Liver (tissue), 8 donors: ENCODE measurements at regions not wholly inside any gene's neighbourhood (a gene's known extent, or its start where the extent isn't known, plus 50 kb on each side); places are given as distances from the start of the nearest gene placed in this dataset.

Experiments
- DNase-seq: peaks from one replicate; pipeline ENCODE4 v3.0.0-alpha.2; 2017; ENCODE audit warnings: low spot score
- H3K27ac ChIP-seq, 2 donors: one replicate each; pipeline ENCODE4 v1.7.0; 2013; ENCODE audit warnings: inconsistent platforms in 2 of 2, low read length in 2 of 2, control low read depth in 1 of 2, low read depth in 1 of 2, mild to moderate bottlenecking in 1 of 2
- H3K27me3 ChIP-seq, 4 donors: one replicate each; pipeline versions ENCODE4 v1.6.1 to v1.7.0; 2013; ENCODE audit warnings: low read length in 3 of 4, inconsistent platforms in 1 of 4, mild to moderate bottlenecking in 1 of 4, moderate library complexity in 1 of 4; ENCODE audit not compliant: control insufficient read depth in 4 of 4, insufficient read depth in 4 of 4
- H3K36me3 ChIP-seq, 4 donors: one replicate each; pipeline versions ENCODE4 v1.6.1 to v1.7.0; 2013; ENCODE audit warnings: low read length in 3 of 4, mild to moderate bottlenecking in 3 of 4, low read depth in 1 of 4, moderate library complexity in 1 of 4; ENCODE audit not compliant: control insufficient read depth in 4 of 4, insufficient read depth in 3 of 4
- H3K4me1 ChIP-seq, 4 donors: one replicate each; pipeline versions ENCODE4 v1.6.1 to v1.7.0; 2013; ENCODE audit warnings: low read length in 3 of 4, mild to moderate bottlenecking in 3 of 4, moderate library complexity in 1 of 4; ENCODE audit not compliant: control insufficient read depth in 4 of 4, insufficient read depth in 4 of 4
- H3K4me3 ChIP-seq, 3 donors: one replicate each; pipeline versions ENCODE4 v1.6.1 to v1.7.0; 2013; ENCODE audit warnings: low read length in 3 of 3, control low read depth in 1 of 3, low read depth in 1 of 3, mild to moderate bottlenecking in 1 of 3
- H3K9ac ChIP-seq, 2 donors: one replicate each; pipeline ENCODE4 v1.7.0; 2013; ENCODE audit warnings: low read length in 2 of 2, mild to moderate bottlenecking in 2 of 2, moderate library complexity in 2 of 2, control low read depth in 1 of 2, low read depth in 1 of 2
- H3K9me3 ChIP-seq, 4 donors: one replicate each; pipeline versions ENCODE4 v1.6.1 to v1.7.0; 2013; ENCODE audit warnings: low read length in 3 of 4; ENCODE audit not compliant: control insufficient read depth in 4 of 4
- EGR1 ChIP-seq, 2 donors: IDR thresholded peaks; 2 replicates each; pipeline ENCODE4 v1.6.1; 2016 to 2018; ENCODE audit warnings: antibody characterized with exemption in 2 of 2, low read depth in 2 of 2
- FOXA1 ChIP-seq: IDR thresholded peaks from 2 replicates; pipeline ENCODE4 v1.6.1; 2016; ENCODE audit warnings: antibody characterized with exemption
- FOXA2 ChIP-seq: IDR thresholded peaks from 2 replicates; pipeline ENCODE4 v1.6.1; 2016; ENCODE audit warnings: antibody characterized with exemption
- GABPA ChIP-seq, 2 donors: IDR thresholded peaks in 1 of 2; conservative IDR thresholded peaks in 1 of 2; 2 replicates each; pipeline ENCODE4 v1.6.1; 2016; ENCODE audit warnings: antibody characterized with exemption in 2 of 2, mild to moderate bottlenecking in 1 of 2, moderate library complexity in 1 of 2
- HNF4A ChIP-seq, 2 donors: conservative IDR thresholded peaks; 2 replicates each; pipeline ENCODE4 v1.6.1; 2016; ENCODE audit warnings: antibody characterized with exemption in 2 of 2, mild to moderate bottlenecking in 2 of 2
- HNF4G ChIP-seq: IDR thresholded peaks from 2 replicates; pipeline ENCODE4 v1.6.1; 2016; ENCODE audit warnings: antibody characterized with exemption
- JUND ChIP-seq, 2 donors: IDR thresholded peaks; 2 replicates each; pipeline ENCODE4 v1.6.1; 2016; ENCODE audit warnings: antibody characterized with exemption in 2 of 2
- NR2F2 ChIP-seq: IDR thresholded peaks from 2 replicates; pipeline ENCODE4 v1.6.1; 2016; ENCODE audit warnings: antibody characterized with exemption
- RAD21 ChIP-seq, 2 donors: IDR thresholded peaks; 2 replicates each; pipeline ENCODE4 v1.6.1; 2016; ENCODE audit warnings: antibody characterized with exemption in 2 of 2, mild to moderate bottlenecking in 2 of 2
- RXRA ChIP-seq, 2 donors: IDR thresholded peaks; 2 replicates each; pipeline ENCODE4 v1.6.1; 2017 to 2018; ENCODE audit warnings: antibody characterized with exemption in 2 of 2, mild to moderate bottlenecking in 1 of 2
- SP1 ChIP-seq: IDR thresholded peaks from 2 replicates; pipeline ENCODE4 v1.6.1; 2018; ENCODE audit warnings: antibody characterized with exemption, mild to moderate bottlenecking
- TAF1 ChIP-seq: conservative IDR thresholded peaks from 2 replicates; pipeline ENCODE4 v1.6.1; 2016; ENCODE audit warnings: antibody characterized with exemption, mild to moderate bottlenecking
- YY1 ChIP-seq: IDR thresholded peaks from 2 replicates; pipeline ENCODE4 v1.6.1; 2016; ENCODE audit warnings: antibody characterized with exemption, mild to moderate bottlenecking
- WGBS: extraction: QIAGEN DNeasy Blood & Tissue Kit; methylation state at CpG from one replicate; pipeline ENCODE4 v1.1.7; 2013; 5-methylcytosine and 5-hydroxymethylcytosine counted together
- TF ChIP-seq, protein P1 (sequence below): IDR thresholded peaks from 2 replicates; pipeline ENCODE4 v1.6.1; 2016; ENCODE audit warnings: antibody characterized with exemption
- TF ChIP-seq, protein P2 (sequence below): IDR thresholded peaks from 2 replicates; pipeline ENCODE4 v1.6.1; 2016; ENCODE audit warnings: antibody characterized with exemption, mild to moderate bottlenecking
- TF ChIP-seq, protein P3 (sequence below): IDR thresholded peaks from 2 replicates; pipeline ENCODE4 v1.6.1; 2016; ENCODE audit warnings: antibody characterized with exemption
- TF ChIP-seq, protein P4 (sequence below): IDR thresholded peaks from 2 replicates; pipeline ENCODE4 v1.6.1; 2016; ENCODE audit warnings: antibody characterized with exemption
- TF ChIP-seq, protein P5 (sequence below): fragments of 150-350 bp; IDR thresholded peaks from 2 replicates; pipeline ENCODE4 v1.5.1; 2017; ENCODE audit warnings: improper control_type of control experiment, low read depth, low read length; ENCODE audit not compliant: missing input control
- donor health status: healthy.
- donor health status: healthy.
- donor health status: healthy.
- donor health status: healthy.
- donor health status: healthy.

DNA sequence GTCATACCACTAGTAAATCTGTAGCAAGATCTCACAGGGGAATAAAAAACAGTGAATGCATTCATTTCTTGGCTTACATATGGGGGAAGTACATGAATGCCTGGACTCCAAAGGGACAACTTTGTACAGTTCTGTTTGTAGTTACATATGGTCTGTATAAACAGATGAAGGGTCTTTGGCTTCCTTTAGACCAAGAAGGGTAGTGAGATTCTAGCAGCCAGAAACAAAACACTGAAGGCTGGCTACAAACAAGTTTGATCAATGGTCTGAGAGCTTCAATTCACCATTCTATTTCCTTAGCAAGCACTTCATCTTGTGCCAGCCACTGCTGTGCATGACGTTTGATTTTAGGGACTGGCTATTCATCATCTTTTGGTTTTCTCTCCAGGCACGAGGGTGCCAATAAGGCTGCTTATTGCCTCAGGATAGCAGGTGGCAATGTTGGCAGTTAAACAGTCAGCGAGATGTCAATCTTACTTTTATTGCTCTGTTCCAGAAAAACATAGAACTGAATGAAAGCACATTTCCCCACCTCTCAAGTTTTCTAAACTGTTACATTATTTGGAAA lies 313.7 kb upstream of the COL8A1 start:
- TF ChIP-seq GABPA (IDR thresholded peaks at IDR 0.05 in 1 of 2, conservative IDR thresholded peaks at IDR 0.05 in 1 of 2) (no peak), HNF4G (no peak), NR2F2 (no peak), TAF1 (no peak), YY1 (no peak), HNF4A (conservative IDR thresholded peaks at IDR 0.05) (no peak), JUND (IDR thresholded peaks at IDR 0.05) (no peak), RAD21 (IDR thresholded peaks at IDR 0.05) (no peak), FOXA2 (no peak), FOXA1 (no peak), RXRA (IDR thresholded peaks at IDR 0.05) (no peak), SP1 (no peak)
- TF ChIP-seq, protein P1, sequence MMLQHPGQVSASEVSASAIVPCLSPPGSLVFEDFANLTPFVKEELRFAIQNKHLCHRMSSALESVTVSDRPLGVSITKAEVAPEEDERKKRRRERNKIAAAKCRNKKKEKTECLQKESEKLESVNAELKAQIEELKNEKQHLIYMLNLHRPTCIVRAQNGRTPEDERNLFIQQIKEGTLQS, result no peak
- TF ChIP-seq, protein P2, sequence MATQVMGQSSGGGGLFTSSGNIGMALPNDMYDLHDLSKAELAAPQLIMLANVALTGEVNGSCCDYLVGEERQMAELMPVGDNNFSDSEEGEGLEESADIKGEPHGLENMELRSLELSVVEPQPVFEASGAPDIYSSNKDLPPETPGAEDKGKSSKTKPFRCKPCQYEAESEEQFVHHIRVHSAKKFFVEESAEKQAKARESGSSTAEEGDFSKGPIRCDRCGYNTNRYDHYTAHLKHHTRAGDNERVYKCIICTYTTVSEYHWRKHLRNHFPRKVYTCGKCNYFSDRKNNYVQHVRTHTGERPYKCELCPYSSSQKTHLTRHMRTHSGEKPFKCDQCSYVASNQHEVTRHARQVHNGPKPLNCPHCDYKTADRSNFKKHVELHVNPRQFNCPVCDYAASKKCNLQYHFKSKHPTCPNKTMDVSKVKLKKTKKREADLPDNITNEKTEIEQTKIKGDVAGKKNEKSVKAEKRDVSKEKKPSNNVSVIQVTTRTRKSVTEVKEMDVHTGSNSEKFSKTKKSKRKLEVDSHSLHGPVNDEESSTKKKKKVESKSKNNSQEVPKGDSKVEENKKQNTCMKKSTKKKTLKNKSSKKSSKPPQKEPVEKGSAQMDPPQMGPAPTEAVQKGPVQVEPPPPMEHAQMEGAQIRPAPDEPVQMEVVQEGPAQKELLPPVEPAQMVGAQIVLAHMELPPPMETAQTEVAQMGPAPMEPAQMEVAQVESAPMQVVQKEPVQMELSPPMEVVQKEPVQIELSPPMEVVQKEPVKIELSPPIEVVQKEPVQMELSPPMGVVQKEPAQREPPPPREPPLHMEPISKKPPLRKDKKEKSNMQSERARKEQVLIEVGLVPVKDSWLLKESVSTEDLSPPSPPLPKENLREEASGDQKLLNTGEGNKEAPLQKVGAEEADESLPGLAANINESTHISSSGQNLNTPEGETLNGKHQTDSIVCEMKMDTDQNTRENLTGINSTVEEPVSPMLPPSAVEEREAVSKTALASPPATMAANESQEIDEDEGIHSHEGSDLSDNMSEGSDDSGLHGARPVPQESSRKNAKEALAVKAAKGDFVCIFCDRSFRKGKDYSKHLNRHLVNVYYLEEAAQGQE, result no peak
- TF ChIP-seq, protein P3, sequence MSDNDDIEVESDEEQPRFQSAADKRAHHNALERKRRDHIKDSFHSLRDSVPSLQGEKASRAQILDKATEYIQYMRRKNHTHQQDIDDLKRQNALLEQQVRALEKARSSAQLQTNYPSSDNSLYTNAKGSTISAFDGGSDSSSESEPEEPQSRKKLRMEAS, result no peak
- no peak overlapping the region for H3K27ac ChIP-seq
- no peak for DNase-seq
- H3K9me3 ChIP-seq, result peaks cover 0 to 1% (median 0%) of the 10 kb centered on the region in 4 donors
- no peaks in the 10 kb centered on the region for H3K36me3 ChIP-seq
- H3K4me1 ChIP-seq, result no peaks in the 10 kb centered on the region
- 40% methylated on average over 3 of the region's 3 CpGs for whole genome bisulfite sequencing
- H3K4me3 ChIP-seq, result no peak overlapping the region
- no peaks in the 10 kb centered on the region for H3K27me3 ChIP-seq
- no peak overlapping the region for H3K9ac ChIP-seq

DNA sequence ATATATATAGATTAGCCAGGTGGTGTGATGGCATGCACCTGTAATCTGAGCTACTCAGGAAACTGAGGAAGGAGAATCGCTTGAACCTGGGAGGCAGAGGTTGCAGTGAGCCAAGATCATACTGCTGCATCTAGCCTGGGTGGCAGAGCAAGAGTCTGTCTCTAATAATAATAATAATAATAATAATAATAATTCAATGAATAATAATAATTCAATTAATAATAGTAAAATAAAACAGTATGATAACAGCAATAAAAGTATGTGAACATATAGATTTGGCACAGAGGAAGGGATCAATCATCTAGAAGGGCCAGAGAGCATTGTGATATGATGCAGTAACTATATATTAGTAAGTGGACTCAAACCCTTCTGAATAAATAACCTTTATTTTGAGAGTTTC lies 314.5 kb upstream of the COL8A1 start:
- DNase-seq, result no peak
- TF ChIP-seq, protein P4, sequence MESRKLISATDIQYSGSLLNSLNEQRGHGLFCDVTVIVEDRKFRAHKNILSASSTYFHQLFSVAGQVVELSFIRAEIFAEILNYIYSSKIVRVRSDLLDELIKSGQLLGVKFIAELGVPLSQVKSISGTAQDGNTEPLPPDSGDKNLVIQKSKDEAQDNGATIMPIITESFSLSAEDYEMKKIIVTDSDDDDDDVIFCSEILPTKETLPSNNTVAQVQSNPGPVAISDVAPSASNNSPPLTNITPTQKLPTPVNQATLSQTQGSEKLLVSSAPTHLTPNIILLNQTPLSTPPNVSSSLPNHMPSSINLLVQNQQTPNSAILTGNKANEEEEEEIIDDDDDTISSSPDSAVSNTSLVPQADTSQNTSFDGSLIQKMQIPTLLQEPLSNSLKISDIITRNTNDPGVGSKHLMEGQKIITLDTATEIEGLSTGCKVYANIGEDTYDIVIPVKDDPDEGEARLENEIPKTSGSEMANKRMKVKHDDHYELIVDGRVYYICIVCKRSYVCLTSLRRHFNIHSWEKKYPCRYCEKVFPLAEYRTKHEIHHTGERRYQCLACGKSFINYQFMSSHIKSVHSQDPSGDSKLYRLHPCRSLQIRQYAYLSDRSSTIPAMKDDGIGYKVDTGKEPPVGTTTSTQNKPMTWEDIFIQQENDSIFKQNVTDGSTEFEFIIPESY, result no peak
- TF ChIP-seq NR2F2, result no peak
- TF ChIP-seq HNF4A (conservative IDR thresholded peaks at IDR 0.05), result no peak
- TF ChIP-seq FOXA1, result no peak
- TF ChIP-seq, protein P1, result no peak
- no peak for TF ChIP-seq RAD21 (IDR thresholded peaks at IDR 0.05)
- no peak for TF ChIP-seq JUND (IDR thresholded peaks at IDR 0.05)
- no peak for TF ChIP-seq SP1
- no peak for TF ChIP-seq GABPA (IDR thresholded peaks at IDR 0.05 in 1 of 2, conservative IDR thresholded peaks at IDR 0.05 in 1 of 2)
- TF ChIP-seq FOXA2, result no peak
- TF ChIP-seq, protein P3, result no peak
- TF ChIP-seq EGR1 (IDR thresholded peaks at IDR 0.05; ENCODE audit: low read depth in 2 of 2), result no peak
- no peak for TF ChIP-seq RXRA (IDR thresholded peaks at IDR 0.05)
- TF ChIP-seq, protein P5, sequence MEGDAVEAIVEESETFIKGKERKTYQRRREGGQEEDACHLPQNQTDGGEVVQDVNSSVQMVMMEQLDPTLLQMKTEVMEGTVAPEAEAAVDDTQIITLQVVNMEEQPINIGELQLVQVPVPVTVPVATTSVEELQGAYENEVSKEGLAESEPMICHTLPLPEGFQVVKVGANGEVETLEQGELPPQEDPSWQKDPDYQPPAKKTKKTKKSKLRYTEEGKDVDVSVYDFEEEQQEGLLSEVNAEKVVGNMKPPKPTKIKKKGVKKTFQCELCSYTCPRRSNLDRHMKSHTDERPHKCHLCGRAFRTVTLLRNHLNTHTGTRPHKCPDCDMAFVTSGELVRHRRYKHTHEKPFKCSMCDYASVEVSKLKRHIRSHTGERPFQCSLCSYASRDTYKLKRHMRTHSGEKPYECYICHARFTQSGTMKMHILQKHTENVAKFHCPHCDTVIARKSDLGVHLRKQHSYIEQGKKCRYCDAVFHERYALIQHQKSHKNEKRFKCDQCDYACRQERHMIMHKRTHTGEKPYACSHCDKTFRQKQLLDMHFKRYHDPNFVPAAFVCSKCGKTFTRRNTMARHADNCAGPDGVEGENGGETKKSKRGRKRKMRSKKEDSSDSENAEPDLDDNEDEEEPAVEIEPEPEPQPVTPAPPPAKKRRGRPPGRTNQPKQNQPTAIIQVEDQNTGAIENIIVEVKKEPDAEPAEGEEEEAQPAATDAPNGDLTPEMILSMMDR, result no peak
- no peak for TF ChIP-seq HNF4G
- TF ChIP-seq, protein P2, result no peak
- no peak for TF ChIP-seq TAF1
- TF ChIP-seq YY1, result no peak
- H3K4me3 ChIP-seq, result no peak overlapping the region
- no peak overlapping the region for H3K9ac ChIP-seq
- H3K36me3 ChIP-seq, result no peaks in the 10 kb centered on the region
- H3K9me3 ChIP-seq, result peaks cover 0 to 1% (median 0%) of the 10 kb centered on the region in 4 donors
- H3K27me3 ChIP-seq, result no peaks in the 10 kb centered on the region
- no peak overlapping the region for H3K27ac ChIP-seq
- no peaks in the 10 kb centered on the region for H3K4me1 ChIP-seq
- 85% methylated on average over 1 of the region's 1 CpG for WGBS
